HG03575 (cell line): ENCODE measurements at regions not wholly inside any gene's neighbourhood (a gene's known extent, or its start where the extent isn't known, plus 50 kb on each side); places are given as distances from the start of the nearest gene placed in this dataset.

ENCODE experiments used
- ATAC-seq: cut with Tn5 transposase; IDR thresholded peaks from one replicate; pipeline ENCODE4 v1.9.1; 2021; ENCODE audit not compliant: unreplicated experiment, insufficient number of reproducible peaks, low FRiP score; ENCODE audit errors: extremely low read depth

- ATAC-seq: no peak
Measured at GRCh38 chr3:89971329-89971728, 863.9 kb downstream of the EPHA3 start.

DNA sequence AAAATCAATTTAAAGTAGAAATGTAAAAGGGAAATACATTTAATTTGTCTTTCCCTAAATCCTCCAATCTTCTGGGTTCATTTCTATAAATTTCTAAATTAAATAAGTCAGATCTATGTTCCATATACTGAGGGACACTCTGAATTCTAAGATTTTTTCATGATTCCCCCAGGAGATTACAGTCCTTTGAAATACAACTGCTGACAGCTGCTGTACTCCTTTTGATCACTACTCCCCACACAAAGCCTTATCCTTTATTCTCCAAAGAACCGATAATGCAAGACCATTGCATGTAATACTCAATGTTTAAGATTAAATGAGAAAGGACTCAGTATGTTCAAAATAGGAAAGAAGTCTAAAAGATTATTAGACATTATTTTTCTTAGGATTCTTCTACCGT lies 865.7 kb downstream of the EPHA3 start:
- ATAC-seq: no peak

DNA sequence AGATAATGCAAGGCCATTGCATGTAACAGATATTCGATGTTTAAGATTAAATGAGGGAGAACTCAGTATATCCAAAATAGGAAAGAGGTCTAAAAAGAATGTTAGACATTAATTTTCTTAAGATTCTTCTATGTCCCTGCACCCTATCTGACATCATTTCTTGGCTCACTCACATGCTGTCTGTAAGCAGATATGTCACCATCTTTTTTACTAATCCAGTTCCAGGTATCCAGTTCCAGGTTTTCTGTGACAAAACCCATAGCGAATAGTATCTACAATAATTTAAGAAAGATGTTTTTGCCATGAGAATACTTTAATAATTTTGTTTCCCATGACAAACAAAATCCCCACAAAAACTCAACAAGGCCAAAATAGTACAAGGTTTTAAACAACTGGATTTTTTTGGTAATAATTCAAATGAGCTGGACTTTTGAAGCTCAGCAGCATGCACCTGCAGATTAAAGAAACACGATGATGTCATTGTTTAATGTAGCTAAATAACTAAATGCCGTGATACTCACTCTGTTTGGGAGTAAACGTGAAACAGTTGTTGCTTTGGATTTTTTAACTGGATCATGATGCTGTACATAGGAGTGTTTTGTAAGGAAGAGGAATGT lies 867.6 kb downstream of the EPHA3 start:
- no peak for ATAC-seq

DNA sequence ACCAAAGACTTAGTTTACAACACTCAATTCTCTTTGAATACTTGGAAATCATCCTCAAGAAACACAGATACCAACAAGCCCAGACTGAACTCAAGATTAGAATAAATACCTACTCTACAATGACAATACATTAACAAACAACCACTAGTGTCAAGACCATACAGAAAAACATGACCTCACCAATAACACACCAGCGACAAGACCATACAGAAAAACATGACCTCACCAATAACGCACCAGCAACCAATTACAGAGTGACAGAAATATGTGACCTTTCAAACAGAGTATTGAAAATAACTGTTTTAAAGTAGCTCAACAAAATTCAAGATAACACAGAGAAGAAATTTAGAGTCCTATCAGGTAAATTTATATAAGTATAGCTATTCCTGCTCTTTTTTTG lies 876.0 kb downstream of the EPHA3 start:
- ATAC-seq: no peak

DNA sequence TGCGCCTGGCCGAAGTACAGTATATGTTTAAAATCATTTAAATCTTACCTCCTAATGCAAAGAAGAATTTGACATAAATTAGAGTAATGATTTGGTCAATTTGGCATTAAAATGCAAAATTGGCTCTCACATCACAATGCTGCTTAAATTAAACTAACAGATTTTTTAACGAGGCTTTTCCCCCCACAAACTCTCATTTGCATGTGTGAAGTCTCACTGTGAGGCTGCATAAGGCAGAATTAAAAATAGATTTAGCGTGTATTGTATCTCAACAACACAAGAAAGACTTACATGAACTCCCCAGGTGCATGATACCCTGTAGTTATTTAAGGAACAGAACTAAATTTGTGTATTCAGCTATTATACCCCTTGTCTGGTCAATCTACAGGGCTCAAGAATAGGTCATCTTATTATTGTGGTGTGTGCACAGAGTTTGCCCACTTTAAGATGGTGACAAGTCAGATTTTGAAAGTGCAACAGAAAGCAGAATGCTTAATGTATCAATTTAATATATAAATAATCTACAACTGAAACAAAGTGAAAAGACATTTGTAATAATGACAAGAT lies 897.9 kb downstream of the EPHA3 start:
- no peak for ATAC-seq

GRCh38 chr3:90007778-90008499 lies 900.5 kb downstream of the EPHA3 start:
- no peak for ATAC-seq

- ATAC-seq: no peak
Measured at GRCh38 chr3:90010341-90010740, 902.9 kb downstream of the EPHA3 start.

DNA sequence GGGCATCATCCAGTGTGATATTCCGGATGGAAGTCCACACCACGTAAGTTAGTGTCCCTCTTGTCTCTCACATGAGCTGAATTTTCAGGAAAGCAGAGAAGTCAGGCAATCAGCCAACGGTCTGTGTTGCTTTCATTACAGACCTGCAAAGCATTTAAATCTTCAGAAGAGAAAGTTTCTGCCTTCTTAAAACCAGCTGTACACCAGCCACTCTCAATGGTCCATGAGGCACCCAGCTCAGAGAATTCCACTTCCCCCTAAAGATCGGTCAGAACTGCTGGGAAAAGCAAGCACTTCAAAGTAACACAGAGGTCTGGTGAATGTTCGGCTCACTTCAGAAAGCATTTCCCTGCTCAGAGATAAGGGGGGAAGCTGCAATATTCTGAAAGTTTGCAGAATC lies 903.7 kb downstream of the EPHA3 start:
- ATAC-seq: no peak

GRCh38 chr3:90011596-90011995 lies 904.2 kb downstream of the EPHA3 start:
- no peak for ATAC-seq

GRCh38 chr3:90011996-90012395 lies 904.6 kb downstream of the EPHA3 start:
- ATAC-seq: no peak

DNA sequence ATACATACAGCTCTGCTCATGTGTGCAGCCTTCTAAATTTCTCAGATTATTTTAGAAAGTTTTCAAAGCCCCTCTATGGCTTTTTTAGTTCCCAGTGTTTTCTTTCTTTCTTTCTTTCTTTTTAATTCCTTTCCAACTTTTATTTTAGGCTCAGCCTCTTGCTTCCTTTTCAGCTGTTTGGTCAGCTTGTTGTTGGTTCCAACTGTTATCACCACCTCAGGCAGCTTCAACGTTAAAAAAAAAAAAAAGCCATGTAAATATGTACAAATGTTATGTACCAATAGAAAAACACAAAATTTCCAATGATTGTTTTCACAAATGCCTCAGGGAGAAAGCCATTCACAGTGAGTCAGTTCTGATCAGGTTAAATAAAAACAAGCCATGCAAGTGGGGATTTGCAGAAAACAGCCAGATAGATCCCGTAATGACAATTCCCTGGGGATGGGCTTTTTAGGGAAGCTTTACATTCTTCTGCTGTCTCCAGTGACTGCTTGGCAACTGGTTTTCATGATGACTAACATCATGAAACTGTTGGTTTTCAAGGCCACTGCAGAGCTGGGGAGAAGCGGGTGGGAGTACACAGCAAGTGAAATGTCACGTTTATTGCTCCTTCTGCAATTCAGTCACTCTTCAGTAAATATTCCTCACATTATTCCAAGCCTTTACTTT lies 908.4 kb downstream of the EPHA3 start:
- no peak for ATAC-seq

- ATAC-seq: no peak
Measured at GRCh38 chr3:90016555-90016954, 909.1 kb downstream of the EPHA3 start.

DNA sequence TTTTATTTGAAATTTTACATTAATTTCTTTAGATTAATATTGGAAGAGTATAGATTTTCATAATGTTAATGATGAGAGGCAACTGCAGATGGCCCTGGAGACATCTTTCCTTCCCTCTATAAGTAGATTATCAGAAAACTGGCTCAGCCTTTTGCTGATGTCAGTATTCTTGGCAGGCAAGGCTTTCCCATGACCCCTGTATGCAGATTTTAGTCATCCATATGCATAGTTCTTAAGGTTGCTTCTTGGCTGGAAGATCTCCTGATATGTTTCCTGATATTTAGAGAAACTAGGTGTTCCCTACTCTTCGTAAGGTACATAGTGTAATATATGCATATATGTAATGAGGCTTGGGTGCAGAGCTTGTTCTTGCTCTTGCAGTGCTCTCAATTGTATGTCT lies 911.4 kb downstream of the EPHA3 start:
- no peak for ATAC-seq

GRCh38 chr3:90025019-90025418 lies 917.6 kb downstream of the EPHA3 start:
- ATAC-seq: no peak

DNA sequence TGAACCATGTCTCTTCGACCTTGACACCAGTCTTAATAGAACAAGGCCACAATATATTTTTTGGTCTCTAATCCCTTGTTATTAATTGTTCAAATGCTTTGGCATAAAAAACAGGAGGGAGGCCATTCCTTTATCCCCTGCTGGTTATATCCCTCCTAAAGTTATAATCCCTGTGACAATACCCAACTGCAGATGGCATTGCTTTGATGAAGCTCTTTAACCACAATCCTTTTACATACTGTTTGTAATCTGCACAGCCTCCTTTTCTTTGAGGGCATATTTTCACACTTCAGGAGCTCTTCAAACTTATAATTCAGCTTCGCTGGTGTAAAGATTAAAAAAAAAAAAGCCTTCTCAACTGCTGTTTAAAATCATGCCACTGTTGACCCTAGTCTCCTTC lies 919.0 kb downstream of the EPHA3 start:
- ATAC-seq: no peak

- ATAC-seq: no peak
Measured at GRCh38 chr3:90031121-90031520, 923.7 kb downstream of the EPHA3 start.

DNA sequence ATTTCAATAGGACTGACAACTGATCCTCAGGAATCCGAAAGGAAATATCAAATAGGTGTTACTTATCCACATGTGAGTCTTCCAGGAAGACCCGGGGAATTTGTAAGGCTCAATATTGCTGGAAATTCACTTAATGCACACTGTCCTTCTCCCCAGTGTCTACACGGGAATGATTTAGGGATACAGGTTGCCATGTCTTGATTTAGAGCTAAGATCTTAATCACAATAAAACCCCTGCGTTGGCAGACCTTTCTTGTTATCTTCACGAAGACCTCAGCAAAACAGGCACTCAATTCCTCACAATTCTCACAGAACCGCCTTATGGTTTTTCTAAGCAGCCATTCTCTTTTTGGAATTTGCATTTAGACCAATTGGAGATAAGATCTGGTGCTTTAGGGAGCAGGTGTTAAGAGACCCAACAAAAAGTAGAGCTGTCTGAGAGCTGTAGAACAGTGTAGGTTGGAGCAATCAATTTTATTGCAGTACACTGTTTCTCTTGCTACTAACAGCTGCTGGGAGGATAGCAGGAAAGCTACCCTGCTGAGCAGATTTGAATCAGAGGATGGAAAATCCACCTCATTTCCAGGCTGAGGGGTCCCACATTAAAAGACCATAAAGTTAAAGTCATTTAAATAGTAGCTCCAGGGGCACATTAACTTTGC lies 925.7 kb downstream of the EPHA3 start:
- ATAC-seq: no peak

GRCh38 chr3:90034038-90034437 lies 926.6 kb downstream of the EPHA3 start:
- ATAC-seq: no peak

- ATAC-seq: no peak
Measured at GRCh38 chr3:90035643-90036042, 928.2 kb downstream of the EPHA3 start.
